Neural progenitor cell (in vitro differentiated cells): ENCODE measurements at regions not wholly inside any gene's neighbourhood (a gene's known extent, or its start where the extent isn't known, plus 50 kb on each side); places are given as distances from the start of the nearest gene placed in this dataset.

Source experiments
- DNase-seq: peaks from one replicate; pipeline ENCODE4 v3.0.0-alpha.2; 2016; ENCODE audit warnings: low spot score
- H2AFZ ChIP-seq: fragments of 200-600 bp; sonication (generic); replicated peaks from 2 replicates; pipeline ENCODE4 v1.6.1; 2016; ENCODE audit warnings: antibody characterized with exemption
- H3F3A ChIP-seq: fragments of 200-600 bp; sonication (generic); 2 replicates; pipeline ENCODE4 v1.6.1; 2016; ENCODE audit warnings: antibody characterized with exemption, low read depth
- H3K27ac ChIP-seq: fragments of 200-600 bp; sonication (generic); 2 replicates; pipeline ENCODE4 v1.5.1; 2016; ENCODE audit warnings: mild to moderate bottlenecking
- H3K27me3 ChIP-seq: fragments of 200-600 bp; sonication (generic); 2 replicates; pipeline ENCODE4 v1.6.1; 2016; ENCODE audit warnings: mild to moderate bottlenecking, moderate library complexity
- H3K36me3 ChIP-seq: fragments of 200-600 bp; sonication (generic); 2 replicates; pipeline ENCODE4 v1.5.1; 2016
- H3K4me1 ChIP-seq: fragments of 200-600 bp; sonication (generic); 2 replicates; pipeline ENCODE4 v1.6.1; 2016; ENCODE audit warnings: mixed run types
- H3K4me2 ChIP-seq: fragments of 200-600 bp; sonication (generic); 2 replicates; pipeline ENCODE4 v1.6.1; 2016
- H3K4me3 ChIP-seq: fragments of 200-600 bp; sonication (generic); 2 replicates; pipeline ENCODE4 v1.5.1; 2016
- H3K79me2 ChIP-seq: fragments of 200-600 bp; sonication (generic); 2 replicates; pipeline ENCODE4 v1.6.1; 2016; ENCODE audit warnings: low read depth
- H3K9ac ChIP-seq: fragments of 200-600 bp; sonication (generic); 2 replicates; pipeline ENCODE4 v1.6.1; 2016
- H3K9me3 ChIP-seq: fragments of 200-600 bp; sonication (generic); 2 replicates; pipeline ENCODE4 v1.5.1; 2016; ENCODE audit warnings: low read depth
- H4K20me1 ChIP-seq: fragments of 200-600 bp; sonication (generic); 2 replicates; pipeline ENCODE4 v1.6.1; 2016; ENCODE audit warnings: low read depth
- H3K27ac Mint-ChIP-seq: 3 replicates; pipeline ENCODE4 v1.8.0; 2021; ENCODE audit warnings: mixed read lengths
- H3K27me3 Mint-ChIP-seq: 2 replicates; pipeline ENCODE4 v1.8.0; 2022; ENCODE audit warnings: low read depth, mild to moderate bottlenecking, inconsistent platforms, moderate library complexity, mixed read lengths; ENCODE audit not compliant: insufficient read depth
- H3K36me3 Mint-ChIP-seq: 3 replicates; pipeline ENCODE4 v1.8.0; 2021; ENCODE audit warnings: mixed read lengths
- H3K4me1 Mint-ChIP-seq: 3 replicates; pipeline ENCODE4 v1.8.0; 2021; ENCODE audit warnings: mixed read lengths
- H3K4me3 Mint-ChIP-seq: 3 replicates; pipeline ENCODE4 v1.8.0; 2021; ENCODE audit warnings: mild to moderate bottlenecking, moderate library complexity, mixed read lengths
- H3K9me3 Mint-ChIP-seq: 3 replicates; pipeline ENCODE4 v1.8.0; 2020; ENCODE audit warnings: mixed read lengths
- CTCF ChIP-seq: fragments of 200-600 bp; sonication (generic); IDR thresholded peaks from 2 replicates; pipeline ENCODE4 v1.5.1; 2017; ENCODE audit warnings: antibody characterized with exemption, mild to moderate bottlenecking
- EZH2 ChIP-seq: fragments of 200-600 bp; sonication (generic); IDR thresholded peaks from 2 replicates; pipeline ENCODE4 v1.6.1; 2017; ENCODE audit warnings: antibody characterized with exemption, mild to moderate bottlenecking, moderate library complexity
- EZH2phosphoT487 ChIP-seq: fragments of 200-600 bp; sonication (generic); IDR thresholded peaks from 2 replicates; pipeline ENCODE4 v1.6.1; 2017; ENCODE audit warnings: antibody characterized with exemption

GRCh38 chr13:65936249-65936648 lies 1293.9 kb downstream of the PCDH9 start:
- no peaks in the 10 kb centered on the region for H3K79me2 ChIP-seq
- H3K4me1 ChIP-seq = no peaks in the 10 kb centered on the region
- no peaks in the 10 kb centered on the region for H3K27me3 ChIP-seq
- H3K36me3 ChIP-seq = no peaks in the 10 kb centered on the region
- Mint-ChIP-seq H3K4me1 (no peaks in the 10 kb centered on the region), H3K27ac (no peak overlapping the region), H3K36me3 (no peaks in the 10 kb centered on the region), H3K4me3 (no peak overlapping the region), H3K9me3 (no peaks in the 10 kb centered on the region), H3K27me3 (no peaks in the 10 kb centered on the region)
- DNase-seq = no peak
- H2AFZ ChIP-seq = no peak overlapping the region
- H3K4me2 ChIP-seq = no peak overlapping the region
- H3K4me3 ChIP-seq = no peak overlapping the region
- H3K9me3 ChIP-seq = no peaks in the 10 kb centered on the region
- no peak for TF ChIP-seq EZH2phosphoT487
- TF ChIP-seq EZH2 = no peak
- TF ChIP-seq CTCF = no peak
- no peaks in the 10 kb centered on the region for H4K20me1 ChIP-seq
- H3K9ac ChIP-seq = no peak overlapping the region
- H3F3A ChIP-seq = no peaks in the 10 kb centered on the region
- no peak overlapping the region for H3K27ac ChIP-seq

- H3K79me2 ChIP-seq = no peaks in the 10 kb centered on the region
- DNase-seq = no peak
- H3K4me3 Mint-ChIP-seq = no peak overlapping the region
- no peak overlapping the region for H3K27ac Mint-ChIP-seq
- no peaks in the 10 kb centered on the region for H3K36me3 Mint-ChIP-seq
- H3K27ac ChIP-seq = no peak overlapping the region
- no peaks in the 10 kb centered on the region for H3K36me3 ChIP-seq
- H3K4me3 ChIP-seq = no peak overlapping the region
- TF ChIP-seq EZH2phosphoT487 = no peak
- TF ChIP-seq CTCF = no peak
- no peak for TF ChIP-seq EZH2
- H3K4me1 ChIP-seq = no peaks in the 10 kb centered on the region
- H3K9ac ChIP-seq = no peak overlapping the region
- peak overlapping the region; percentile 18 for H2AFZ ChIP-seq
- H3K27me3 Mint-ChIP-seq = no peaks in the 10 kb centered on the region
- no peaks in the 10 kb centered on the region for H3K9me3 Mint-ChIP-seq
- H4K20me1 ChIP-seq = no peaks in the 10 kb centered on the region
- no peaks in the 10 kb centered on the region for H3F3A ChIP-seq
- no peaks in the 10 kb centered on the region for H3K4me1 Mint-ChIP-seq
- H3K27me3 ChIP-seq = no peaks in the 10 kb centered on the region
- H3K9me3 ChIP-seq = no peaks in the 10 kb centered on the region
- no peak overlapping the region for H3K4me2 ChIP-seq
Observed at GRCh38 chr13:65932587-65933239, 1297.4 kb downstream of the PCDH9 start.

GRCh38 chr13:65932013-65932412 lies 1298.1 kb downstream of the PCDH9 start:
- no peaks in the 10 kb centered on the region for H3K9me3 Mint-ChIP-seq
- H3K36me3 ChIP-seq = no peaks in the 10 kb centered on the region
- H3F3A ChIP-seq = no peaks in the 10 kb centered on the region
- H3K79me2 ChIP-seq = no peaks in the 10 kb centered on the region
- no peak overlapping the region for H3K4me3 ChIP-seq
- no peak overlapping the region for H3K9ac ChIP-seq
- H3K4me1 ChIP-seq = no peaks in the 10 kb centered on the region
- no peak overlapping the region for H3K27ac ChIP-seq
- H3K4me2 ChIP-seq = no peak overlapping the region
- H3K9me3 ChIP-seq = no peaks in the 10 kb centered on the region
- no peak overlapping the region for H2AFZ ChIP-seq
- H3K4me3 Mint-ChIP-seq = no peak overlapping the region
- H3K27me3 ChIP-seq = no peaks in the 10 kb centered on the region
- no peaks in the 10 kb centered on the region for H3K4me1 Mint-ChIP-seq
- H3K27me3 Mint-ChIP-seq = no peaks in the 10 kb centered on the region
- H3K27ac Mint-ChIP-seq = no peak overlapping the region
- TF ChIP-seq EZH2 (no peak), EZH2phosphoT487 (no peak), CTCF (no peak)
- DNase-seq = no peak
- H3K36me3 Mint-ChIP-seq = no peaks in the 10 kb centered on the region
- no peaks in the 10 kb centered on the region for H4K20me1 ChIP-seq
